Duodenal mucosa (tissue), 2 donors: ENCODE measurements at regions not wholly inside any gene's neighbourhood (a gene's known extent, or its start where the extent isn't known, plus 50 kb on each side); places are given as distances from the start of the nearest gene placed in this dataset.
"Not testable (repeated sequence)": the region's sequence is repeated elsewhere in the genome, so short reads cannot be mapped to it uniquely, and the experiment has no call there.

Source experiments
- H3K27ac ChIP-seq: one replicate; pipeline ENCODE4 v1.7.0; 2013; ENCODE audit warnings: low read depth, low read length
- H3K27me3 ChIP-seq, 2 donors: one replicate each; pipeline ENCODE4 v1.7.0; 2013; ENCODE audit warnings: low read length in 2 of 2, control low read depth in 1 of 2; ENCODE audit not compliant: insufficient read depth in 2 of 2, control insufficient read depth in 1 of 2
- H3K36me3 ChIP-seq, 2 donors: one replicate each; pipeline ENCODE4 v1.7.0; 2013; ENCODE audit warnings: low read length in 2 of 2, control low read depth in 1 of 2; ENCODE audit not compliant: insufficient read depth in 2 of 2, control insufficient read depth in 1 of 2
- H3K4me1 ChIP-seq, 2 donors: one replicate each; pipeline ENCODE4 v1.7.0; 2013; ENCODE audit warnings: low read length in 2 of 2, control low read depth in 1 of 2; ENCODE audit not compliant: insufficient read depth in 2 of 2, control insufficient read depth in 1 of 2
- H3K4me3 ChIP-seq, 2 donors: one replicate each; pipeline ENCODE4 v1.7.0; 2013; ENCODE audit warnings: low read length in 2 of 2, low read depth in 1 of 2
- H3K9ac ChIP-seq, 2 donors: one replicate each; pipeline ENCODE4 v1.7.0; 2013; ENCODE audit warnings: low read length in 2 of 2, low read depth in 1 of 2
- H3K9me3 ChIP-seq, 2 donors: one replicate each; pipeline ENCODE4 v1.7.0; 2013; ENCODE audit warnings: low read length in 2 of 2, control low read depth in 1 of 2; ENCODE audit not compliant: control insufficient read depth in 1 of 2

DNA sequence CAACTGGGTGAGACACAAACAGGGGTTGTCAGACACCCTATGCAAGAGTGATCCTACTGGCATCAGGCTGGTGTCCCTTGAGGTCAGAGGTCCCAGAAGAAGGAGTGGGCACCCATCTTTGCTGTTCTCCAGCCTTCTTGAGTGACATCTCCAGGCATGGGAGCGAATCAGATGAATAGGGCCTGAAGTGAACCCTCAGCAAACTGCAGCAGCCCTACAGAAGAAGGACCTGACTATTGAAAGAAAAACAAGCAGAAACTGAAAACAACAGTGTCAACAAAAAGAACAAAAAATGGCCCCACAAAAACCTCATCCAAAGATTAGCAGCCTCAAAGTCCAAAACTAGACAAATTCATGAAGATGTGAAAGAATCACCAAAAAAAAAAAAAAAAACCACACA is 1229.7 kb upstream of the CRIM1 start:
- H3K27ac ChIP-seq: no peak overlapping the region
- H3K27me3 ChIP-seq: no peaks in the 10 kb centered on the region
- peaks cover 0 to 15% of the 10 kb centered on the region in 2 donors for H3K9me3 ChIP-seq
- no peak overlapping the region for H3K9ac ChIP-seq
- H3K4me3 ChIP-seq: no peak overlapping the region
- no peaks in the 10 kb centered on the region for H3K36me3 ChIP-seq
- H3K4me1 ChIP-seq: no peaks in the 10 kb centered on the region

DNA sequence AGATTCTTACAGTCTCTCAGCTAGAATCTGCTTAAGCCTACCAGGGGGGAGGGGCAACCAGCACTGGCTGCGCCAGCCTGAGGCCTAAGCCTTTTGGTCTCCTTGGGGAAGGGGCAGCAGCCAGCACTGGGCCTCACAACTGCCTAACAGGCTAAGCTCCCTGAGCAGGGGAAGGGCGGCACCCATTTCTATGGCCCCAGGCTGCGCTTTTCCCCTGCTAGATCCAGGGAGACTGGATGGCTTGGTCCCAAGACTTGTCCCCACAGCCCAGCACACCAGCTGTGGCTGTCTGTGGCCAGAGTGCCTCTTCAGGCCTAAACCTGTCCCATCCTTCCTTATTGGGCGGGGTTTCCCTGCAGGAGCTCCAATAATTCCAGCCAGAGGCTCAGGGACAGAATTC is 1230.3 kb upstream of the CRIM1 start:
- Histone ChIP-seq H3K36me3 (no peaks in the 10 kb centered on the region), H3K27me3 (no peaks in the 10 kb centered on the region), H3K4me1 (no peaks in the 10 kb centered on the region), H3K9me3 (peaks cover 0 to 15% of the 10 kb centered on the region in 2 donors), H3K9ac (no peak overlapping the region), H3K4me3 (no peak overlapping the region), H3K27ac (no peak overlapping the region)

DNA sequence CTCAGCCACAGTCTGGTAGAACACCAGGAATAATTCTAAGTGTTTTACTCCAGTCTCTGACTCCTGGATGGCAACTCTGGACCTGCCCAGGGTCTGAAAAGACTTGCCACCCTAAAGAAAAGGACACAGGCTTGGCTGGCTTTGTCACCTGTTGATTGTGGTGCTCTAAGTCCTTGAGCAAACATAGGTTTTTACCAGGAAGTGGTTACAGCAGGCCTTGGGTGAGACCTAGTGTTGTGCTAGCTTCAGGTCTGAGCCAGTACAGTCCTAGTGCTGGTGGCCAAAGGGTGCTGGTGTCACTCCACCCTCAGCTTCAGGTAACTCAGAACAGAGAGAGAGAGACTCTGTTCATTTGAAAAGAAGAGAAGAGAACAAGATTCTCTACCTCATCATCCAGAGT is 1239.4 kb upstream of the CRIM1 start:
- no peaks in the 10 kb centered on the region for H3K27me3 ChIP-seq
- H3K27ac ChIP-seq: no peak overlapping the region
- no peak overlapping the region for H3K9ac ChIP-seq
- peaks cover 9 to 18% of the 10 kb centered on the region in 2 donors for H3K9me3 ChIP-seq
- H3K4me3 ChIP-seq: no peak overlapping the region
- no peaks in the 10 kb centered on the region for H3K4me1 ChIP-seq
- H3K36me3 ChIP-seq: no peaks in the 10 kb centered on the region

DNA sequence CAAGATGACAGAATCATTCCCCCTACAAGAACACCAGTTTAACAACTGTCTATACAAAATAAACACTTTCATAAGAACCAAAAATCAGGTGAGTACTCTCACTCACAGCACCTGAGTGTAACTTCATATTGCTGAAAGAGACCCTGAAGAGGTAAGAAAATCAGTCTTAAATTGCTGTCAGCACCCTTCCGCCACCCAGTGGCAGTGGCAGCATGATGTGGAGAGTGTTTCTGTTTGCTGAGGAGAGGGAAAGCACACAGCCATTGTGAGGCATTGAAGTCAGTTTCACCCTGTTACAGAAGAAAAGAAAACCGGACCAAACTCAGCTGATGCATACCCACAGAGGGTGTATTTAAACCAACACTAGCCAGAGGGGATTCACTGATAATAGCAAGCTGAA is 1240.8 kb upstream of the CRIM1 start:
- Histone ChIP-seq H3K4me1 (no peaks in the 10 kb centered on the region), H3K9me3 (peaks cover 9 to 18% of the 10 kb centered on the region in 2 donors), H3K4me3 (no peak overlapping the region), H3K27ac (no peak overlapping the region), H3K9ac (no peak overlapping the region), H3K36me3 (no peaks in the 10 kb centered on the region), H3K27me3 (no peaks in the 10 kb centered on the region)

DNA sequence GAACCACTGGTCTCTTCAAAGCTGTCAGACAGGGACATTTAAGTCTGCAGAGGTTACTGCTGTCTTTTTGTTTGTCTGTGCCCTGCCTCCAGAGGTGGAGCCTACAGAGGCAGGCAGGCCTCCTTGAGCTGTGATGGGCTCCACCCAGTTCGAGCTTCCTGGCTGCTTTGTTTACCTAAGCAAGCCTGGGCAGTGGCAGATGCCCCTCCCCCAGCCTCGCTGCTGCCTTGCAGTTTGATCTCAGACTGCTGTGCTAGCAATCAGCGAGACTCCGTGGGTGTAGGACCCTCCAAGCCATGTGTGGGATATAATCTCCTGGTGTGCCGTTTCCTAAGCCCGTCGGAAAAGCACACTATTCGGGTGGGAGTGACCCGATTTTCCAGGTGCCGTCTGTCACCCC is 1243.2 kb upstream of the CRIM1 start:
- H3K9me3 ChIP-seq: peaks cover 9 to 18% of the 10 kb centered on the region in 2 donors
- H3K36me3 ChIP-seq, H3K4me1 ChIP-seq, H3K27ac ChIP-seq, H3K9ac ChIP-seq, H3K4me3 ChIP-seq, H3K27me3 ChIP-seq: not testable (repeated sequence)

DNA sequence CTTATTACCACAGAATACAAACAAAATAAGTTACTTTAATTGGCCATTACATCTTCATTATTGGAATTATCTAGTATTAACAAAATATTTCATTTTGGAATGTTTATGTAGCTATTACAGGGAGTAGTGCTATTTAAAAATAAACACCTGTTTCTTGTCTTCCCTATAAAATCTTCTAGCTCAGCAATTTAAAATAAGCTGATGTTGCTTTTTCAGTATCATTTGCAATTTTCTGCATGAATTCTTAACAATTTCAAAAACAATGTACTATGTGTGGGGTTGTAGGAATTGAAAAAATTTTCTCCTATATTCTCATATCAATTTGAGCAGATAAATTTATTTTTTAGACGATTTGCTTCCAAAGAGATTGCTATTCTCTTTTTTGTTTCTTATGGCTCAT is 1251.3 kb upstream of the CRIM1 start:
- H3K4me3 ChIP-seq: no peak overlapping the region
- no peak overlapping the region for H3K9ac ChIP-seq
- H3K27me3 ChIP-seq: no peaks in the 10 kb centered on the region
- no peaks in the 10 kb centered on the region for H3K9me3 ChIP-seq
- no peak overlapping the region for H3K27ac ChIP-seq
- H3K36me3 ChIP-seq: no peaks in the 10 kb centered on the region
- no peaks in the 10 kb centered on the region for H3K4me1 ChIP-seq

DNA sequence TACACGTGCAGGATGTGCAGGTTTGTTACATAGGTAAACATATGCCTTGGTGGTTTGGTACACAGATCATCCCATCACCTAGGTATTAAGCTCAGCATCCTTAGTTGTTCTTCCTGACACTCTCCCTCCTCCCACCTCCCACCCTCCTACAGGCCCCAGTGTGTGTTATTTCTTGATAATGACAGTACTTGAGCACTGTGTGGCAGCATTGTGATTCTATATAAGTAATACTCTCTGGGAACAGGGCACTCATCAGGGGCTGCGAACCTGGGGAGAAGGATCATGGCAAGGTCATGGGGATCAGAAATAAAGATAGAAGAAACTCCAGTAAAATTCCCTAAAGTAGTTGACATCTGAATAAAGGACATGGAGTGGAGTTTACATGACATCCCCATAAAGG is 1256.2 kb upstream of the CRIM1 start:
- Histone ChIP-seq H3K27me3 (no peaks in the 10 kb centered on the region), H3K4me3 (no peak overlapping the region), H3K36me3 (no peaks in the 10 kb centered on the region), H3K4me1 (no peaks in the 10 kb centered on the region), H3K9ac (no peak overlapping the region), H3K9me3 (no peaks in the 10 kb centered on the region), H3K27ac (no peak overlapping the region)

DNA sequence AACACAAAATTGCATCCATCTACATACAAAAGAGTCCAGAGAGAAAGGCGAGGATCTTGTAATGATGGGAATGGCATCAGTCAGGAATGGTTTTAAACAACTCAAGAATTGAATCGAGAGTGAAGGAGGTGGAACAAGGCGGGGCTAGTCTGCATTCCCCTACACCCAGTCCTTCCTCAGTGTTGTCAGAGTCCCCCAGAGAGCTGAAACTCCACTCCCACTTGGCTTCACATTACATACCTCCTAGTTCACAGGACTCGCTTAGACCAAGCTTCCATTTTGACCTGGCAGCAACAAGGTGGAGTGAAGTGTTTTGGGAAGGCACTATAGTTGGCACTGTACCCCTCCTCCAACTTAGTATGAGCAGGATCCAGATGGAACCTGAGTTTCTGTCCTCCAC is 1273.5 kb upstream of the CRIM1 start:
- Histone ChIP-seq H3K4me3 (no peak overlapping the region), H3K9ac (no peak overlapping the region), H3K27me3 (no peaks in the 10 kb centered on the region), H3K9me3 (peaks cover 0 to 4% of the 10 kb centered on the region in 2 donors), H3K27ac (no peak overlapping the region), H3K4me1 (no peaks in the 10 kb centered on the region), H3K36me3 (no peaks in the 10 kb centered on the region)

DNA sequence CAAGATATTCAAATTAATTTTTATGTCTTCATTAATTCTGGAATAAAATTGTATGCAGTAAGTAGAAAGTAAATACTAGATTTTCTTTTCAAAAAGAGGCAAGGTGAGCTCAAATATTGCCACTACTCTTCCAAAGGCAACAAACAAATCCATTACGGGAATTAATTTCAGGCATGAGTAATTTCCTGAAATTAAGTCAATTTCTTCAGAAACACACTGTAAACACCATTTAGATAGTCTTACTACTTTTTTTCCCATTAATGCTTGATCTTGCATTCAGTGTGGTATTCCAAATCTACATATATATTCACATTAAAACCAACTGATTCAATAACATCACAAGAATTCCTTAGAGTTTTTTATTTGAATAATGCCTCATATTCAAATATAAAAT is 1274.0 kb upstream of the CRIM1 start:
- no peak overlapping the region for H3K27ac ChIP-seq
- no peak overlapping the region for H3K4me3 ChIP-seq
- peaks cover 0 to 4% of the 10 kb centered on the region in 2 donors for H3K9me3 ChIP-seq

DNA sequence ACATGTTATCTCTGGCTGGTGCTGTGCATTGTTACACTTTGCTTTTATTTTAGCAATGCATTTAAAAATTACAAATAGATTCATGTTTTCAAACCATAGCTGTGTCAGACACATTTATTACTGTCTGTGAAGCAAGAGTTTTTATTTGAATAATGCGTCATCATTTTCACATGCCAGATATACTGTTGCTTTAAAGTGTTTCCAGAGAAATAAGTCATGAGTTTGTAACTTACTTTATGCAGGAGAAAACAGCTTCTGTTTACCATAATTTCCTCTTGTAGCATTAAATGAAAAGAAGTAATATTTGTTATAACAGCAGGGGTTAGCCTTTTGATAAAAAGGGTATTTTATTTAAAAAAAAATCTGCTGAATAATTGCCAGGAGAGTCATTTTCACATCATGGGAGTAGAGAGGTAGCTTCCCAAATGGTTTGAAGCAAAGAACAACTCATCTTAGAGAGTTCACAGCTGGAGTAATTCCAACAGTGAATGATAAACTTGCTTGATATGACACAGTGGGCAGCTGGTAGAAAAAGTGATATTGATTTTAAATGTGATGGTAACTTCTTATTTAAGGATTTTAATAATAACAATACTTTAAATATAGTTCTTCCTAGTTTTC is 1274.5 kb upstream of the CRIM1 start:
- no peaks in the 10 kb centered on the region for H3K27me3 ChIP-seq
- H3K9ac ChIP-seq: no peak overlapping the region
- H3K27ac ChIP-seq: no peak overlapping the region
- H3K4me3 ChIP-seq: no peak overlapping the region
- H3K4me1 ChIP-seq: no peaks in the 10 kb centered on the region
- no peaks in the 10 kb centered on the region for H3K36me3 ChIP-seq
- peaks cover 0 to 4% of the 10 kb centered on the region in 2 donors for H3K9me3 ChIP-seq

More for the DNA sequence above, 1274.0 kb upstream of the CRIM1 start:
- Histone ChIP-seq H3K4me1 (no peaks in the 10 kb centered on the region), H3K9ac (no peak overlapping the region), H3K36me3 (no peaks in the 10 kb centered on the region), H3K27me3 (no peaks in the 10 kb centered on the region)
